NCI-H345 (cell line): ENCODE measurements at regions not wholly inside any gene's neighbourhood (a gene's known extent, or its start where the extent isn't known, plus 50 kb on each side); places are given as distances from the start of the nearest gene placed in this dataset.
A peak's percentile ranks its signal among the peaks of the same experiment; 100 is the strongest.
"Not testable (repeated sequence)": the region's sequence is repeated elsewhere in the genome, so short reads cannot be mapped to it uniquely, and the experiment has no call there.

Experiments used
- DNase-seq: peaks from one replicate; lab custom pipeline; 2025; lab: John Stamatoyannopoulos, UW

DNA sequence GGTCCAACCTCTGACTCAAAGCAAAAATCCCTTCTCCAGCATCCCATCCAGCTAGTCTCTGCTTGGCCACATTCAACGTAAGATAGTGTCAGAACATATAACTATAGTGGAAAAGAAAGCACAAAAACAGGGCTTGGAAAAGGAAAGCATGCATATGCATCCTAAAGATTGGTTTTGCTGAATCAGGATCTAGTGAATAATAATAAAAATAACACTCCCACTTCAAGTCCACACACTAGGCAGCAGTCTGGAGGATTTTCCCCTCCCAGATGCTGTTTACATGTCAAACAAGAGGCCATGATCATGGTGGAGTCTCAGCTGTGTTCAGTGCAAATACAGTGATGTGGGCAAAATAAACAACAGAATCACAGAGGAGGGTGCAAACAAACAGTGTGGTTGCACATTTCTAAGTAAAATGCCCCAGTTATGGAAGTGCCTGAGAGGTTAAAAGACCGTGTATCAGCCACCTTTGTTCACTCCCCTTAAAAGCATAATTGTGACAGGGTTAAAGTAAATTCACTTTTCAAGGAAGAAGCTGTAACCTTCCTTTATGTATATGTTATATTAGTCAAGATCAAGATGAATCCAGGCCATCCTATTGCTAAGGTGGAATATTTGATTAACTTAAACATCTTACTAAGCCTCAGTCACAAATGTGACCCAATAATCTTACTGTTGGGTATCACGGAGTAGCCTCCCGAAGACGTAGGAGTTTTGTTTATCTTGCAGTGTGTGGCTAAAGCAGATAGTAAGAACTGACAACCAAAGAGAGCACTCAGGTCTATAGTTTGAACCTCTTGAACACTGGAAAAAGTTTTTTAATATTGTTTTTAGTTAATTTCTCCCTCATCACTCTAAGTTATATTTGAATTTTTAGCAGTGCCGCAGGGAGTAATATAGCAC lies 424.5 kb downstream of the SOX2 start:
- peak; percentile 78 for DNase-seq

DNA sequence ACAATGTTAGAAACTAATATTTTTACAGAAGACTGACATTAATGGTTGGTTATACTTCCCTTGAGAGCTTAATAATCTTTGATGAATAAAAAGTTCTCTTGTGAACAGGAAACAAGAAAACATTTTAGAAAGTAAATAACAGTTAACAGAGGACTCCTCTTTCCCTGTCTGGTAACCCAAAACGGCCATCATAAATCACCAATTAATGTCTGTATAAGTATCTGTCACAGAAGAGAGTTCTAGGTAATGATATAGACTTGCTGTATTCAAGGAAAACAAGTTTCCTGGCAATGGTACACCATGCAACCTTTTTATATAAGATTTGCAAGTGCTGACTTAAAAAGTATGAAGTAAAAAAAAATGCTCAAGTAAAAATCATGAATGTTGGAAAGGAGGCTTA lies 426.7 kb downstream of the SOX2 start:
- no peak for DNase-seq

DNA sequence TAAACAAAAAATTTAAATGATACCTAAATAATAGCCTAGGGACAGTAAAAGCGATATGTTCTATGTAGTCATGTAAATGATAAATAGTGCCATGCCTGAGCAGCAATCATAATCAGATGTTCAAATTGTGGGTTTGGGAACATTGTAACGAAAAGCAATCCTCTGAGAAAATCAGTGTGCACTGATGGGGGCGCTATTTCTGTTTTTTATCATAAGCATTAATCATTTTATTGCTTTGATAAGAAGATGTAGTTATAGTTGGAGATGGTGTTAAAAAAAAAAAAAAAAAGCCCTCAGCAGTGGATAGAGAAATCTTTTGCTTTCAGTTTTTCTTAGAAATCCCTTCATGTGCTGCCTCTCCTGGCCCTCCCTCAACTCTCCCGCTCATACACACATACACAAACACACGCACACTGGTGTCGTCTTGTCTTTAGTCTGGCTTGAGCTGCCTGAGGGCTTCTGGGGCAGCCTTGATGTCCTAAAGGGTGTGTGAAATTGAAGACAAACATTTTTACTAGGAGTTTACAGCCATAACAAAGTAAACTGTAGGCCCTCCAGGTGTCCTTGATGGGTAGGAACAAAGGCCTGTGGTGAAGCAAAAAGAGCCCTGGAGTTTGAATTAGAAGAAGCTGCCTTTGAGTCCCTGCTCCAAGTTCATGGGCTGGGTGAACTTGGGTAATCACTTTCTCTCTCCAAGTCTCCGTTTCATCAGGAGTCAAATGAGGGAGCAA lies 428.1 kb downstream of the SOX2 start:
- DNase-seq = peak; percentile 38

DNA sequence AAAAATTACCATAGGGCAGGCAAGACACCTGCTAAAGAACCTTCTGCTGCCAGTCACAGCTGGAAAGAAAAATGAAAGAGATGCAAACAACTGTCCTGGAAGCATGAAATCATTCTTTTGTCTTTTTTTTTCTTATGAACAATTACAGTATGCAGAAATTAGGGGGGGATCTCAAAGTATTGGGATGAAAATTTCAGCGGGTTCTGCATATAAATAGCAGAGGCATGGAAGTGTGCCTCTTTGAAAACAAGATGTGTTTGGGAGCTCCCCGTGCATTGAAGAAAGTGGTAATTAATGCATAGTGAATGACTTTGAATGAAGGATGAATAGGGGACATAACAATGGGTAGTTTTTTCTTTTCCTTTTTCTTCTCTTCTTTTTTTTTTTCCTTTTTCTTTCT lies 431.2 kb downstream of the SOX2 start:
- no peak for DNase-seq

DNA sequence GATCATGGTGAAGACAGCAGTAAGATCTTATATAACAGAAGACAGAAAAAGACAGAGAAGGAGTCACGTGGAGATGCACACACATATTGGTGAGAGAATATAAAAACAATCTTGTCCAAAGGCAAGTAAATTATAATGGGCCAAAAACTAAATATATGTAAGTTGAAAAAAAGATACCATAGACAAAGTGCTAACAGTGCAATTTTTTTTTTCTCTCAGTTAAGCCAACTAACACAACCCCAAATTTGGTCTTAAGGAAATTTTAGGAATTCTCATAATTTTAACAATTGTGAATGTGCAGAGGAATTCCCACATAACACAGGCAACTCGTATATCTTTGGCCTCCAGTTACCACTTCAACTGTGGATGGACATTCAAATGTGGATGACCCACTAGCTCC lies 432.2 kb downstream of the SOX2 start:
- DNase-seq = no peak

DNA sequence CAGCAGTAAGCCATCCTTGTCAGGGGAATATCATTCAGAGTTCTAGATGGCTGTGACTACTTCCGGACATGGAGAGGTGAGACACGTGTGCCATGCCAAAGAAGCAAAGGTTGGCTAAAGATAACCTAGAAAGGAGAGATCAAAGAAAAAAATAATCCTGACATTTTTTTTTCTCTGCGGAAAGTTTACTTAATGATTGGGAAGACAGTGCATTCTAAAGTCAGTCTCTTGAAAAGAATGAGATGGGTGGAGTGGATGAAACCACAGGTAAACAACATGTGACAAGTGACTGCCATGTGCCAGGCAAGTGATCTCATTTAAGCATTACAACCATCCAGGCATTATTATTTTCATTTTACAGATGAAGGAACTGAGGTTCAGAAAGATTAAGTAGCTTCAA lies 436.6 kb downstream of the SOX2 start:
- peak; percentile 40 for DNase-seq

DNA sequence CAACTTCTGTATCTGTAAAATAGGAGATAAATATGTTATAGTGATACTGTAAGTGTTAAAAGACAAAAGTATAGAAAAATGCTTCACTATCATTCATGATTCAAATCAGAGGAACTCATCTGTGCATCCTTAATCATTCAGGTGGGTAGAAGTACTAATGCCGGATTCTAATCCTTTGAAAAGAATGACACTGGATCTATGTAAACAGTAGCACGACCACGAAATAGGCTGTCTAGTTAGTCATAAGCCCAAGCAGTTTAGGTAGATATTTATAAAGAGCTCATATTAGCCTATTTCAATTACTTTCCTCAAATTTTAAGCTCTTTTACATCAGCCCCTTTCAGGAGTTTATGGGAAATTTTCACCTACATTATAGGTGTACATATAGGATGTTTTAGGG lies 437.9 kb downstream of the SOX2 start:
- DNase-seq = peak; percentile 20

DNA sequence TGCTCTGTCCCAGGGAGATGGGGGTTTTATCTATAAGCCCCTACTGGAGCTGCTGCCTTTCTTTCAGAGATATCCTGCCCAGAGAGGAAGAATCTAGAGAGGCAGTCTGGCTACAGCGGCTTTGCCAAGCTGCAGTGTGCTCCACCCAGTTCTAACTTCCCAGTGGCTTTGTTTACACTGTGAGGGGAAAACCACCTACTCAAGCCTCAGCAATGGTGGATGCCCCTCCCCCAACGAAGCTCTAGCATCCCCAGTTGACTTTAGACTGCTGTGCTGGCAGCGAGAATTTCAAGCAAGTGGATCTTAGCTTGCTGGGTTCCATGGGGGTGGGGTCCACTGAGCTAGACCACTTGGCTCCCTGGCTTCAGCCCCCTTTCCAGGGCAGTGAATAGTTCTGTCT lies 444.6 kb downstream of the SOX2 start:
- not testable (repeated sequence) for DNase-seq

DNA sequence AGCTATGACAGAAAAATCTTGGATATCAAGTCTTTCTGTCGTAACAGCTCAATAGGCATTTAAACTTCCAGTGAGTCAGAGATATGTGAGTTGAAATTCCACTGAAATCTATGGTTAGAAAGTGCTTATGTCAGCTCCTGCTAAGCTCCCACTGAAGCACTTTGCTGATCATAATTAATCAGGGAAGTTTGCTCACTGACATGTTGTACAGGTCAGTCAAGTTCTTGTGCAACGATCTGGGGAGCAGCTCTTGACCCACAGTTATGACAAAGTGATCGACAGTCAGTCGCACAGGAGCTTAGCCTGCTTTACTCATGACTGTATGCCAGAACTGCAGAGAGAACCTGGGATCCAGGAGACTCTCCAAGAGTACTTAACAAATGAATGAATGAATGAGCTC lies 453.5 kb downstream of the SOX2 start:
- no peak for DNase-seq

DNA sequence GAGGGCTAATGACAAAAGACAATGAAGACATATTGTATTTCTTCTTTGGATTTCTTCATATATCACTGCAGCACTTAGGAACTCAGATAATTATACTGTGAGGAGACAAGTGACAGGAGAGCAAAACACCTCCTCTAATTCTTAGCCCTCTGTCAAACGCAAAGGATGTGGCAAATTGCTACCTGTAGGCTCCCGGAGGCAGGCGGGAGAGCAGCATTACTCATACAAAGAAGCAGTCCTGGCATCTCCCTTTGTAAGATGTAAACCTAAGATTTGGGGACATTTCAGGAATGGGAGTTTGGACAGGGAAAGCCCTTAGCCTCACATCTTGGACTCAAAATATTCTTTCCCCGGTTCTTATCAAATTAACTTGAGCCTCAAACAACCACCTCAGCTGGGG lies 460.8 kb downstream of the SOX2 start:
- DNase-seq = no peak

DNA sequence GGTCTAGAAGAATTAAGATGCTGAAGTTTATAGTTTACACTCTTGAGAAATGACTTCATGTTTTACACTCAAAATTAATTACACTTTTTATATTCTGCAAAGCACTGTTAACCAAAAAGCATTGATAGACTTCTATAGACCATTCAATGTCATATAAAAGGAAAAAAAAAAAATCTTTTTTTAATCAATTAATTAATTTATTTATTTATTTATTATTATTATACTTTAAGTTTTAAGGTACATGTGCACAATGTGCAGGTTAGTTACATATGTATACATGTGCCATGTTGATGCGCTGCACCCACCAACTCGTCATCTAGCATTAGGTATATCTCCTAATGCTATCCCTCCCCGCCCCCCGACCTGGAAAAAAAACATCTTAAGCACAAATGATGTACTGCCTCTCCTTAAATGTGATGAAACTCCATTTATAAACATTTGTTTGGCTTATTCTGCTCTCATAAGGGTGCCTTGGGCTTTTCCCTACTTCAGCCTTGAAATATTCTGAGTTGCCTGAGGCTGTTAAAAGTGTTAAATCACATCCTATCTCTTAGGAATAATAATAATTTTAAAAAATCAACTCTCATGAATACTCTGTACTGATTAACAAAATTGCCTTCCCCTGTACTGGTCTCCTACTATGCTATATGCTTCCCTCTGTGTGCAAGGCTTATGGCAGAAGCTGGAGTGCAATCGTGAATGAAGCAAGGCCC lies 466.9 kb downstream of the SOX2 start:
- no peak for DNase-seq

DNA sequence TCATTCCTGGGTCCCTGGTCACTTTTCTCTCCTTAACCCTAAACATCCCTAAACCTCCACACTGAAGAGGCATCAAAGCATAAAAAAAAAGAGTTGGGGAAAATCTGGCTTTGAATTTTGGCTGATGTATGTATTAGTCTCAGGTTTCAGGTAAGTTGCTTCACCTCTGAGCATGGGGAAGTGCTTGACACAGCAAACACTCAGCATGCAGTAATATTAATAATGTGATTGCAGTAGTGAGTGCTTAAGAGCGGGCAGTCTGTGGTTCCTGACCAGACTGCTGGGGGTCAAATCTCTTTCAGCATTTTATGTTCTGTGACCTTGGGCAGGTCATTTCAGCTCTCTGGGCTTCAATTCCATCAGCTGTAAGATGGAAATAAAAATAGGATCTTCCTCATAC lies 467.9 kb downstream of the SOX2 start:
- DNase-seq = no peak

DNA sequence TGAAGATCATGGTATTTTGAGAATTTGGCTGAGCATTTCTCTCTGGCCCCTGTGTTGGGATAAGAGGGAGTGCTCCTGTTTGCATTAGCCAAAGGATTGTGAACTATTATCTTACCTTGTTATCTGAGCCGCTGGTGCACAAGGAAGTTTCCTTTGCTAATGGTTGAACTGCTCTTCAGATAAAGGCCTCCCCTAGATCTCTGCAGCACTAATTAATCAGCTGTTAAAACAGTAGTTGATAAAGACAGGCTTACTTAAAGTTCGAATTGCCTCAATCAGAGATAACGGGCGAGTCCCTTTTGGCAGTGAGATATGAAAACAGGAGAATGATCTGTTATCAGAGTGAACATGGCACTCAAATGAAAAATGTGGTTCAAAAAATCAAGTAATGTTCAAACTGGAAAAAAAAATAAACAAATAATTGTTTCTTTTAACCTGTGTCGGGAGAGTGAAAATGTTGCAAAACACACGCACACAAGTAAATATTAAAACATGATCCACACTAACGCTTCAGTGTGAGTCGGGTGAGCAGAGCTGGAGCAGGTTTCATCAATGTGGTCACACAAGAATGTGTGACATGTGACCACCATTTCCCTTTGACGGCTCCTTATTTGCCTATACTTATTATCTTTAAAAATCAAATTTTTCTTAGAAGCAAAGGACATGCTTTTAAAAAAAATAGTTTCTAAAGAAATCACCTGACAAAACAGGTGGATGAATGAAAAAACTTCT lies 469.1 kb downstream of the SOX2 start:
- no peak for DNase-seq

DNA sequence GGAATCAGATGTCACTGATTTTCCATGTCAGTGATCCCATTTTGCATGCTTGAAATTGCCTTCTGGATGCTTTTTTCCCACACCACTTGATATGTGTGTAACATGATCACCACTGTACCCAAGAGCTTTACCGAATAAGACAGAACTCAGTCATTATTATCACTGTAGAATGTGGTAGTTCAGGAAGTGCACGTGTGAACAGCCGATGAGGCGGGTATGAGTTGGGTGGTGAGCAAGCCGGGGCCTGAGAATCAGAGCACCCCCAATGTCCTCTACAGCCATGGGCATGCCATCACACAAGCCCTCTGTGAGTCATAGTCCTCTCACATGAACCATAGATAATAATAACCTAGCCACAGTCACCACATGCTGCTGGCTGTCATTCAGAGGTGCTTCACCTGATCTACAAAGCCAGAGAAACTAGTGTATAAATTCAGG lies 470.8 kb downstream of the SOX2 start:
- DNase-seq = peak; percentile 20

DNA sequence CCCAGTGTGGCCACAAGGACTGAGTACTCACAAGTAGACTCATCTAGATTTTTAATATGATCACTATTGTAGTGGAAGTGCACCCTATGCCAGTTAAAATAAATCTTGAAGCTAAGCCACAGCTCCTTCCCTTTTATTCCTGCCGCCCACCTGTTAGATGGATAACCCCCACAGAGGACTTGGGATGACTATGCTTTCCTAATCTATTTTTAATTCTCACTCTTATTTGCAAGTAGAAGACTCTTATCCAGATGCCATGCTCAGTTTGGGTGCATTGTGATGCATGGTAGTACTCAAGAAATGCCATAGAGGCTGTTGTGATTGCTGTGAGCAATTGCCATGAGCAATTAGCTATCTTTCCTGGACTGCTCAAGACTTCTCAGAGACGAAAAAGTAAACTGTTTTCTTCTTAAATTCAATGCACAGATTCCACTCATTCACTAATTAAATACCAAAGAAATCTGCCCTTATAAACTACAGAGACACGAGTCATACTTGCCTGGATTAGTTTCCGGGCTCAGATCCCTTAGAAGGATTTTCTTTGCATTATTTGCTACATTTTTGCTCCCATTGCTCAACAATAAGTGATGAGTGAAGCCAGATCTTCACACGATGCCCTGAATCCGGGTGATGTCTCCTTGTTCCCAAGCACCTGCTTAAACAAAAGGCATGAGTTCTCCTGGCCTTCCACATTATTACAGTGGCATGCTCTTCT lies 472.1 kb downstream of the SOX2 start:
- DNase-seq = no peak

DNA sequence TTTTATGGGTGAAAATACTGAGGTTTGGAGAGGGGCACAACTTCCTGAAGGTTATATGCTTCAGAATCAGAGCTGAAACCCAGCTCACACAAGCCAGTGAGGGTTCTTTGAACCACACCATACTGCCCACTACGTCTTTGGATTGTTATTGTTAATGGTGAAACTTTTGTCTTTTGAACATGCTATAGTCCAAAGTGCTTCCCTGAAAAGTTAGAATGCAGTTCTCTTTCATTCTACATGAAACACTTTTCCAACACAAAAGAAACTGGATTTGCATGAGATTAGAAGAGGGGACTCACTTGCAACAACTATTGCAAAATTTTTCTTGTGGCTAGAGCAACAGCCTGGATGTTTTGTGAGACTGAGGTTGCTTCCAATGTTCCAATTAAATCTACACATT lies 473.6 kb downstream of the SOX2 start:
- no peak for DNase-seq

DNA sequence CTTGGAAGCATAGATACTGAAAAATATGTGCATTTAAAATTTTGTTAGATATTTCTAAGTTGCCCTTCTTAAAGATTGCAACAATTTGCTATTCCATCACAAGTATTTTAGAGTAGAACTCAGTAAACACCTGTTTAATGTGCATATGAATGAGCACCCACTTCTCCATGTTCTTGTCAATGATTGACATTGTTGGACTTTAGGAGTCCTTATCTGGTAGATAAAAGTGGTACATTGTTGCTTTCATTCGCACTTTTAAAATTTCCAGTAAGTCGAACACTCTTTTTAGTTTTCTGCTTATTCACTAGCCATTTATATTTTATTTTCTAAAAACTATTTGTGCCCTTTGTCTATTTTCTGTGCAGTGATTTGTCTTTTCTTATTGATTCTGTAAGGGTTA lies 478.3 kb downstream of the SOX2 start:
- no peak for DNase-seq

DNA sequence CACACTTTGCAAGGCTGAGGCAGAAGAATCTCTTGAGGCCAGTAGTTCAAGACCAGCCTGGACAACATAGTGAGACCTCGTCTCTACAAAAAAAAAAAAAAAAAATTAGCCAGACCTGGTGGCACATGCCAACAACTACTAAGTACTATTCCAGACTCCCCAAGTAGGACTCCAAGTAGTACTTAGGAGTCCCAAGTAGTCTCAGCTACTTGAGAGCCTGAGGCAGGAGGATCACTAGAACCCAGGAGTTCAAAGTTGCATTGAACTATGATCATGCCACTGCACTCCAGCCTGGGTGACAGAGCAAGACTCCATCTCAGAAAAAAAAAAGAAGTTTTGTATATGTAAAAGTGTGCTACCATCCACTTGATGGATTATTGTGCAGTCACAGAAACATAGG lies 486.6 kb downstream of the SOX2 start:
- no peak for DNase-seq

DNA sequence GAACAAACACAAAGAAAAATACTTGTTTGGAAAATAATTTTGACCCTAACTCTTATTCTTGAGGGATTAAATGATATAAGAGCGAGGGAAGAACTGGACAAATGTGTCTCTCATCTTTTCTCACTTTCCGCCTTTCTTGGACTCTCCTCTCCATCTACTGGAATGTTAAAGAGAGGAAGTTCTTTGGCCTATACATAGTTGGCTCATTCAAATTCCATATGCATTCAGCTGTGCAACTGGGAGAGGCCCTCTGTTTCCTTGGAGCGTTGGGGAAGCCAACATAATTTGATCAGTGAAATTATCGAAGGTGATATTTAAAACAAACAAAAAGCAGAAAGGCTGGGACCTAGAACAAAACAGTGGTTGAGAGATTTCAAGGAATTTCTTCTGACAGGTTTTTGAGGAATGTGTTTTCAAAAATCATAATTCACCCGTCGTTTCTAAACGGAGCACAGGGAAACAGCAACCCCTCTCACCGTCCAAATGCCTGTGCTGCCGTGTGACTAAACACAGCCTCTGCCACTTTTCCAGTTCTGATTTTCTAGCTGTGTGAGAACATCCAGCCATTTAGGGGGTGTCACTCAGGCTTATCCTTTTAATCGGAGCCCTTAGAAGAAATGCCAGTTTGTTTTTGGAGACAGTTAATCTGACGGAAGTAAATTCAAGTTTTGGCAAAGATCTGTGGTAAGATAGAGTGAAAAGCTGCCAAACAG lies 489.9 kb downstream of the SOX2 start:
- DNase-seq = no peak

DNA sequence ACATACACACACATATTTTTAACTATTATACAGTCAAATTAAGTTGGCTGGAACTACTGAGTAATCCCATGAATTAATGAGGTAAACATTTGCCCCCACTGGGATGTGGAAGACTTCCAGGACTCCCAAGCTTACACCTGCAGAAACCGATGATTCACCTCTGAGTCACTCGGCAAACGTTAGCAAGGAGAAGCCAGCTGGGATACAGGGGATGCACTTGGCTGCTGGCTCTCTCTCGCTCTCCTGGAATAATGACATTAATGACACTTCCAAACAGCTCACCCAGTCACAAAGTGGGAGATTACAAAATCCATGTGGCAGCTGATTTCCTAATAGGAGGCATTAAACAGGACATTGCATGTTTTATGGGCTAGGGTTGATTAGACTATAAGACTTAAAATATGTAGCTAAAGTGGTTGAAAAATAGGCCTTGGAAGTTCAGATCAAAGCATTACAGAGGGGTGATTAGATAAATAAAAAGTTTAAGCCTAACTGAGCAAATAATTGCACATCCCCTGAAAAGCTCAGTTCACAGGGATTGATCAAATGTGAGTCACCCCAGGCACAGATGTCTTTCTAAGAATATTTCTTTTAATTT lies 500.9 kb downstream of the SOX2 start:
- DNase-seq = peak; percentile 89
